ENCODE measurements at regions not wholly inside any gene's neighbourhood (a gene's known extent, or its start where the extent isn't known, plus 50 kb on each side); places are given as distances from the start of the nearest gene placed in this dataset.

- no peaks in the 10 kb centered on the region for H3K4me1 ChIP-seq (ENCODE audit: control insufficient read depth in 4 of 4, insufficient read depth in 4 of 4, low read length in 3 of 4)
- H3K27ac ChIP-seq (ENCODE audit: low read depth in 1 of 2, low read length in 2 of 2): no peak overlapping the region
- H3K36me3 ChIP-seq (ENCODE audit: control insufficient read depth in 4 of 4, insufficient read depth in 3 of 4, low read depth in 1 of 4, low read length in 3 of 4): no peaks in the 10 kb centered on the region
- no peak for TF ChIP-seq REST (IDR thresholded peaks at IDR 0.05)
- TF ChIP-seq TAF1 (conservative IDR thresholded peaks at IDR 0.05): no peak
- TF ChIP-seq HNF4A (conservative IDR thresholded peaks at IDR 0.05): no peak
- H3K27me3 ChIP-seq (ENCODE audit: control insufficient read depth in 4 of 4, insufficient read depth in 4 of 4, low read length in 3 of 4): peaks cover 0 to 2% (median 0%) of the 10 kb centered on the region in 4 donors
- no peak for DNase-seq (ENCODE audit: low spot score)
- no peak overlapping the region for H3K9ac ChIP-seq (ENCODE audit: low read depth in 1 of 2, low read length in 2 of 2)
- 70% methylated on average over 4 of the region's 4 CpGs for WGBS
- no peaks in the 10 kb centered on the region for H3K9me3 ChIP-seq (ENCODE audit: control insufficient read depth in 4 of 4, low read length in 3 of 4)
- no peak overlapping the region for H3K4me3 ChIP-seq (ENCODE audit: low read depth in 1 of 3, low read length in 3 of 3)
These were observed 431.1 kb upstream of the KLF6 start for GRCh38 chr10:4215963-4216575.

- H3K9ac ChIP-seq (ENCODE audit: low read depth in 1 of 2, low read length in 2 of 2): no peak overlapping the region
- no peak for DNase-seq (ENCODE audit: low spot score)
- no peaks in the 10 kb centered on the region for H3K9me3 ChIP-seq (ENCODE audit: control insufficient read depth in 4 of 4, low read length in 3 of 4)
- peaks cover 0 to 2% (median 0%) of the 10 kb centered on the region in 4 donors for H3K27me3 ChIP-seq (ENCODE audit: control insufficient read depth in 4 of 4, insufficient read depth in 4 of 4, low read length in 3 of 4)
- H3K4me3 ChIP-seq (ENCODE audit: low read depth in 1 of 3, low read length in 3 of 3): no peak overlapping the region
- no peaks in the 10 kb centered on the region for H3K4me1 ChIP-seq (ENCODE audit: control insufficient read depth in 4 of 4, insufficient read depth in 4 of 4, low read length in 3 of 4)
- no peaks in the 10 kb centered on the region for H3K36me3 ChIP-seq (ENCODE audit: control insufficient read depth in 4 of 4, insufficient read depth in 3 of 4, low read depth in 1 of 4, low read length in 3 of 4)
- 73% methylated on average over 4 of the region's 4 CpGs for WGBS
- TF ChIP-seq GABPA (IDR thresholded peaks at IDR 0.05 in 1 of 2, conservative IDR thresholded peaks at IDR 0.05 in 1 of 2): no peak
- no peak for TF ChIP-seq TAF1 (conservative IDR thresholded peaks at IDR 0.05)
- no peak for TF ChIP-seq FOXA1 (IDR thresholded peaks at IDR 0.05)
- TF ChIP-seq EGR1 (IDR thresholded peaks at IDR 0.05; ENCODE audit: low read depth in 2 of 2): no peak
- TF ChIP-seq RAD21 (IDR thresholded peaks at IDR 0.05): no peak
- TF ChIP-seq HNF4G (IDR thresholded peaks at IDR 0.05): no peak
- TF ChIP-seq HNF4A (conservative IDR thresholded peaks at IDR 0.05): no peak
- TF ChIP-seq FOXA2 (IDR thresholded peaks at IDR 0.05): no peak
- TF ChIP-seq ATF3 (IDR thresholded peaks at IDR 0.05): no peak
- TF ChIP-seq ZBTB33 (IDR thresholded peaks at IDR 0.05): no peak
- no peak for TF ChIP-seq SP1 (IDR thresholded peaks at IDR 0.05)
- TF ChIP-seq NR2F2 (IDR thresholded peaks at IDR 0.05): no peak
- TF ChIP-seq YY1 (IDR thresholded peaks at IDR 0.05): no peak
- TF ChIP-seq RXRA (IDR thresholded peaks at IDR 0.05): no peak
- TF ChIP-seq REST (IDR thresholded peaks at IDR 0.05): no peak
- no peak for TF ChIP-seq JUND (IDR thresholded peaks at IDR 0.05)
- TF ChIP-seq MAX (IDR thresholded peaks at IDR 0.05): no peak
- no peak for TF ChIP-seq CTCF (IDR thresholded peaks at IDR 0.05; ENCODE audit: low read depth, low read length, missing input control)
- H3K27ac ChIP-seq (ENCODE audit: low read depth in 1 of 2, low read length in 2 of 2): no peak overlapping the region
These were observed 430.5 kb upstream of the KLF6 start for GRCh38 chr10:4215485-4215884.

All from liver (tissue), 8 donors.